ENCODE measurements at regions not wholly inside any gene's neighbourhood (a gene's known extent, or its start where the extent isn't known, plus 50 kb on each side); places are given as distances from the start of the nearest gene placed in this dataset.

- no peaks in the 10 kb centered on the region for H3K4me1 ChIP-seq (ENCODE audit: control insufficient read depth in 1 of 2, low read depth in 2 of 2)
These were observed 191.2 kb upstream of the CBLB start for GRCh38 chr3:106059953-106060517.

GRCh38 chr3:106063909-106064308 lies 195.1 kb upstream of the CBLB start:
- Histone ChIP-seq H3K36me3 (no peaks in the 10 kb centered on the region), H3K4me1 (ENCODE audit: control insufficient read depth in 1 of 2, low read depth in 2 of 2) (peaks cover 0 to 13% of the 10 kb centered on the region in 2 donors), H3K27me3 (replicated peaks; ENCODE audit: insufficient read depth) (no peaks in the 10 kb centered on the region), H3K4me3 (no peak overlapping the region), H3K9me3 (no peaks in the 10 kb centered on the region), H3K27ac (no peak overlapping the region)
- TF ChIP-seq CTCF (IDR thresholded peaks at IDR 0.05): no peak
- DNase-seq (ENCODE audit: low spot score): no peak
- no peak for ATAC-seq (ENCODE audit: insufficient number of reproducible peaks, low FRiP score, low read depth)

More at GRCh38 chr3:106059953-106060517, 191.2 kb upstream of the CBLB start:
- TF ChIP-seq CTCF (IDR thresholded peaks at IDR 0.05): no peak
- DNase-seq (ENCODE audit: low spot score): no peak
- ATAC-seq (ENCODE audit: insufficient number of reproducible peaks, low FRiP score, low read depth): no peak
- Histone ChIP-seq H3K9me3 (no peaks in the 10 kb centered on the region), H3K36me3 (no peaks in the 10 kb centered on the region), H3K27ac (no peak overlapping the region), H3K4me3 (no peak overlapping the region), H3K27me3 (replicated peaks; ENCODE audit: insufficient read depth) (no peaks in the 10 kb centered on the region)

GRCh38 chr3:106065831-106066230 lies 197.0 kb upstream of the CBLB start:
- TF ChIP-seq CTCF (IDR thresholded peaks at IDR 0.05): no peak
- H3K27me3 ChIP-seq (replicated peaks; ENCODE audit: insufficient read depth): no peaks in the 10 kb centered on the region
- H3K4me1 ChIP-seq (ENCODE audit: control insufficient read depth in 1 of 2, low read depth in 2 of 2): peaks cover 0 to 25% of the 10 kb centered on the region in 2 donors
- no peaks in the 10 kb centered on the region for H3K36me3 ChIP-seq
- H3K4me3 ChIP-seq: no peak overlapping the region
- DNase-seq (ENCODE audit: low spot score): no peak
- ATAC-seq (ENCODE audit: insufficient number of reproducible peaks, low FRiP score, low read depth): no peak
- no peak overlapping the region for H3K27ac ChIP-seq
- no peaks in the 10 kb centered on the region for H3K9me3 ChIP-seq

GRCh38 chr3:106067711-106068110 lies 198.9 kb upstream of the CBLB start:
- no peak overlapping the region for H3K4me3 ChIP-seq
- no peaks in the 10 kb centered on the region for H3K36me3 ChIP-seq
- peaks cover 6 to 31% of the 10 kb centered on the region in 2 donors for H3K4me1 ChIP-seq (ENCODE audit: control insufficient read depth in 1 of 2, low read depth in 2 of 2)
- H3K27ac ChIP-seq: no peak overlapping the region
- ATAC-seq (ENCODE audit: insufficient number of reproducible peaks, low FRiP score, low read depth) (no peak), DNase-seq (ENCODE audit: low spot score) (no peak)
- no peak for TF ChIP-seq CTCF (IDR thresholded peaks at IDR 0.05)
- H3K9me3 ChIP-seq: no peaks in the 10 kb centered on the region
- no peaks in the 10 kb centered on the region for H3K27me3 ChIP-seq (replicated peaks; ENCODE audit: insufficient read depth)

- no peak for ATAC-seq (ENCODE audit: insufficient number of reproducible peaks, low FRiP score, low read depth)
- H3K9me3 ChIP-seq: no peaks in the 10 kb centered on the region
- H3K27me3 ChIP-seq (replicated peaks; ENCODE audit: insufficient read depth): no peaks in the 10 kb centered on the region
- no peak overlapping the region for H3K4me3 ChIP-seq
- H3K27ac ChIP-seq: peak overlapping the region; percentile 13 to 59
- no peaks in the 10 kb centered on the region for H3K36me3 ChIP-seq
- H3K4me1 ChIP-seq (ENCODE audit: control insufficient read depth in 1 of 2, low read depth in 2 of 2): peaks cover 6 to 31% of the 10 kb centered on the region in 2 donors
- no peak for TF ChIP-seq CTCF (IDR thresholded peaks at IDR 0.05)
- no peak for DNase-seq (ENCODE audit: low spot score)
These were observed 199.6 kb upstream of the CBLB start for GRCh38 chr3:106068381-106068780.
